ENCODE measurements at regions not wholly inside any gene's neighbourhood (a gene's known extent, or its start where the extent isn't known, plus 50 kb on each side); places are given as distances from the start of the nearest gene placed in this dataset.
"Not testable (repeated sequence)": the region's sequence is repeated elsewhere in the genome, so short reads cannot be mapped to it uniquely, and the experiment has no call there.

- intact Hi-C loops (cut with micrococcal nuclease; ENCODE audit: unreplicated experiment), result no loop called here
- no peak overlapping the region for H3K27ac ChIP-seq (ENCODE audit: low read depth, low read length, poor library complexity, severe bottlenecking)
- DNase-seq (ENCODE audit: low spot score), result no peak
- no peaks in the 10 kb centered on the region for H3K9me3 ChIP-seq (ENCODE audit: low read depth, low read length, poor library complexity, severe bottlenecking)
- TF ChIP-seq, protein P1, sequence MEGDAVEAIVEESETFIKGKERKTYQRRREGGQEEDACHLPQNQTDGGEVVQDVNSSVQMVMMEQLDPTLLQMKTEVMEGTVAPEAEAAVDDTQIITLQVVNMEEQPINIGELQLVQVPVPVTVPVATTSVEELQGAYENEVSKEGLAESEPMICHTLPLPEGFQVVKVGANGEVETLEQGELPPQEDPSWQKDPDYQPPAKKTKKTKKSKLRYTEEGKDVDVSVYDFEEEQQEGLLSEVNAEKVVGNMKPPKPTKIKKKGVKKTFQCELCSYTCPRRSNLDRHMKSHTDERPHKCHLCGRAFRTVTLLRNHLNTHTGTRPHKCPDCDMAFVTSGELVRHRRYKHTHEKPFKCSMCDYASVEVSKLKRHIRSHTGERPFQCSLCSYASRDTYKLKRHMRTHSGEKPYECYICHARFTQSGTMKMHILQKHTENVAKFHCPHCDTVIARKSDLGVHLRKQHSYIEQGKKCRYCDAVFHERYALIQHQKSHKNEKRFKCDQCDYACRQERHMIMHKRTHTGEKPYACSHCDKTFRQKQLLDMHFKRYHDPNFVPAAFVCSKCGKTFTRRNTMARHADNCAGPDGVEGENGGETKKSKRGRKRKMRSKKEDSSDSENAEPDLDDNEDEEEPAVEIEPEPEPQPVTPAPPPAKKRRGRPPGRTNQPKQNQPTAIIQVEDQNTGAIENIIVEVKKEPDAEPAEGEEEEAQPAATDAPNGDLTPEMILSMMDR (conservative IDR thresholded peaks at IDR 0.05; ENCODE audit: low read depth, low read length), result no peak
- no peak for TF ChIP-seq EZH2 (IDR thresholded peaks at IDR 0.05; ENCODE audit: borderline replicate concordance, low read depth, low read length, poor library complexity, severe bottlenecking)
- no peaks in the 10 kb centered on the region for H3K4me1 ChIP-seq (ENCODE audit: insufficient read depth, low read length, poor library complexity, severe bottlenecking)
- H3K36me3 ChIP-seq (ENCODE audit: insufficient read depth, low read length, poor library complexity, severe bottlenecking), result no peaks in the 10 kb centered on the region
- no peaks in the 10 kb centered on the region for H3K27me3 ChIP-seq (replicated peaks; ENCODE audit: insufficient read depth, low read depth, low read length, poor library complexity)
- ChIA-PET CTCF (no interaction called here), POLR2A (ENCODE audit: low non-redundant PET) (no interaction called here)
- H3K4me3 ChIP-seq (ENCODE audit: low read depth, low read length, poor library complexity, severe bottlenecking), result no peak overlapping the region
- no TSS peak for BruUV-seq (replicated peaks)
Measured at GRCh38 chr5:6243706-6244338, 134.5 kb downstream of the MED10 start.

DNA sequence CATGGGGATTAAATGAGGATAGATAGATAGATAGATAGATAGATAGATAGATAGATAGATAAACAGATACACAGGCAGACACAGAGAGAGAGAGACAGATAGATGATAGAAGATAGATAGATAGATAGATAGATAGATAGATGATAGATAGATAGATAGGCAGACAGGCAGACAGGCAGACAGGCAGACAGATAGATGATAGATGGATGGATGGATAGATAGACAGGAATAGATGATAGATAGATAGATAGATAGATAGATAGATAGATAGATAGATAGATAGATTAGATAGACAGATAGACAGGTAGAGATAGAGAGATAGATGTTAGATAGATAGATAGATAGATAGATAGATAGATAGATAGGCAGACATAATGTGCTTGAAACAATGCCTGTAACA is 137.3 kb downstream of the MED10 start:
- CTCF ChIA-PET; POLR2A ChIA-PET (ENCODE audit: low non-redundant PET); H3K9me3 ChIP-seq (ENCODE audit: low read depth, low read length, poor library complexity, severe bottlenecking); DNase-seq (ENCODE audit: low spot score); H3K4me1 ChIP-seq (ENCODE audit: insufficient read depth, low read length, poor library complexity, severe bottlenecking); H3K27ac ChIP-seq (ENCODE audit: low read depth, low read length, poor library complexity, severe bottlenecking); intact Hi-C loops (cut with micrococcal nuclease; ENCODE audit: unreplicated experiment); H3K36me3 ChIP-seq (ENCODE audit: insufficient read depth, low read length, poor library complexity, severe bottlenecking); BruUV-seq (replicated peaks); H3K4me3 ChIP-seq (ENCODE audit: low read depth, low read length, poor library complexity, severe bottlenecking); H3K27me3 ChIP-seq (replicated peaks; ENCODE audit: insufficient read depth, low read depth, low read length, poor library complexity): not testable (repeated sequence)

DNA sequence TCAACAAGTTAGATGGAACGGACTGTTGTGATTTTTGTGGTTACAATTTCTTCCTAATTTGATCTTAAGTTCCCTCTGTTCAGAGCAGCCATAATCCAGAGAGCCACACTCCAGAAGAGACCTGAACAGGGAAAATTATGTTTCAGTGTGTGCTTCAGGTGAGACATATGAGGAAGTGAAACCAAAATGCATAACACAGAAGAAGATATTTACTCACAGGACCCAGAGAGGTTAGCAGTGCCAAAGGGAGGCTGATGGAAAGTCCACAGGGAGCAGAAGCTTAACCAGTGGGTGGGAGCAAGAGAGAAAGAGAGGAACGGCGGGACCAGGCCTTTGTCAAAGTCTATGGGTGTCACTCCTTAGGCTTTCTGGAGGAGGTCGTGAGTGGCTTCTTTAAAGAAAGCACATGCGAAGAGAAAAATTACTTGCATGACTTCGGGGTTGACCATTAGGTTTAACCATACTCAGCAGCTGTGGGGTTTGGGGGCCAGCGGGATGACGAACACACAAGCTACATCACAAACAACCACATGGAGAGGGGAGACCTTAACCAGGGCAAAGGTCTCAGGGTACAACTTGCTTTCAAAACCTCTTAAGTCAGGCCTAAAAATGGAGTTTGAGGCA is 141.4 kb downstream of the MED10 start:
- Histone ChIP-seq H3K27ac (ENCODE audit: low read depth, low read length, poor library complexity, severe bottlenecking) (no peak overlapping the region), H3K4me1 (ENCODE audit: insufficient read depth, low read length, poor library complexity, severe bottlenecking) (no peaks in the 10 kb centered on the region), H3K4me3 (ENCODE audit: low read depth, low read length, poor library complexity, severe bottlenecking) (no peak overlapping the region), H3K9me3 (ENCODE audit: low read depth, low read length, poor library complexity, severe bottlenecking) (no peaks in the 10 kb centered on the region), H3K36me3 (ENCODE audit: insufficient read depth, low read length, poor library complexity, severe bottlenecking) (no peaks in the 10 kb centered on the region), H3K27me3 (replicated peaks; ENCODE audit: insufficient read depth, low read depth, low read length, poor library complexity) (peaks cover 3% of the 10 kb centered on the region)
- ChIA-PET POLR2A (ENCODE audit: low non-redundant PET) (no interaction called here), CTCF (no interaction called here)
- no peak for DNase-seq (ENCODE audit: low spot score)
- BruUV-seq (replicated peaks), result no TSS peak
- TF ChIP-seq, protein P1 (conservative IDR thresholded peaks at IDR 0.05; ENCODE audit: low read depth, low read length), result no peak
- TF ChIP-seq EZH2 (IDR thresholded peaks at IDR 0.05; ENCODE audit: borderline replicate concordance, low read depth, low read length, poor library complexity, severe bottlenecking), result no peak
- intact Hi-C loops (cut with micrococcal nuclease; ENCODE audit: unreplicated experiment), result no loop called here
